ENCODE measurements at regions not wholly inside any gene's neighbourhood (a gene's known extent, or its start where the extent isn't known, plus 50 kb on each side); places are given as distances from the start of the nearest gene placed in this dataset.

DNA sequence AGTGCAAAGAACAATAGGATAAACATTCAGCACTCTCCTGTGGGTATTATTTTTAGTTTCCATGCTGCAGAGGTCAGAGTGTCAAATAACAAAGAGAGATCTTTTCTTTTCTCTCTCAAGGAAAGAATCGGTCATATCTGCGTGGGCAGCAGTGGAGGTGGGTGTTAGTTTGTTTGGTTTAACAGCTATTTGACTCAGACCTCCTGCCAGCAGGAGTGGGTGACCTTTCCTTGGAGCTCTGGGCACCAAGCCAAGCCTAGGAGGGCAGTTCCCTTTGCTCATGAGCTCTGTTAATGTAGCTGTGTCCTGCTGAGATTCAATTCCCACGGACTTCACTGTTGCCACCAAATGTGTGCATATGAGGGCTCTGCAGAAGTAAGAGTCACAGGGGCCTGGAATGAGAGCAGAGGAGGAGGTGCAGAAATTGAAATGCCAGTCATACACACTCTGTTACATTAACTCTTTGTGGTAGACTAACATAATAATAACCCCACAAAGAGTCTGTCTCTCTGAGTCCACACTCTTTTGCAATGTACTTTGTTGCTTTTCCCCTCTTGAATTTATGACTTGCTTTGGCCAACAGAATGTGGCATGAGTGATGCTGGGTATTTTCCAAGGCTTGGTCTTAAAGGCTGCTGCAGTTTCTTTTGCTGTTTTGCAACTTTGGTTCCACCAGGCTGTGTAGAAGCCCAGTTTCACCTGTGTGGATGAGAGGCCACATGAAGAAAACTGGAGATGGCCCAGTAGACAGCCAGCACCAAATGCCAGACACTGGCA, 76.0 kb upstream of the GRK3 start:
- TF ChIP-seq, protein P1, sequence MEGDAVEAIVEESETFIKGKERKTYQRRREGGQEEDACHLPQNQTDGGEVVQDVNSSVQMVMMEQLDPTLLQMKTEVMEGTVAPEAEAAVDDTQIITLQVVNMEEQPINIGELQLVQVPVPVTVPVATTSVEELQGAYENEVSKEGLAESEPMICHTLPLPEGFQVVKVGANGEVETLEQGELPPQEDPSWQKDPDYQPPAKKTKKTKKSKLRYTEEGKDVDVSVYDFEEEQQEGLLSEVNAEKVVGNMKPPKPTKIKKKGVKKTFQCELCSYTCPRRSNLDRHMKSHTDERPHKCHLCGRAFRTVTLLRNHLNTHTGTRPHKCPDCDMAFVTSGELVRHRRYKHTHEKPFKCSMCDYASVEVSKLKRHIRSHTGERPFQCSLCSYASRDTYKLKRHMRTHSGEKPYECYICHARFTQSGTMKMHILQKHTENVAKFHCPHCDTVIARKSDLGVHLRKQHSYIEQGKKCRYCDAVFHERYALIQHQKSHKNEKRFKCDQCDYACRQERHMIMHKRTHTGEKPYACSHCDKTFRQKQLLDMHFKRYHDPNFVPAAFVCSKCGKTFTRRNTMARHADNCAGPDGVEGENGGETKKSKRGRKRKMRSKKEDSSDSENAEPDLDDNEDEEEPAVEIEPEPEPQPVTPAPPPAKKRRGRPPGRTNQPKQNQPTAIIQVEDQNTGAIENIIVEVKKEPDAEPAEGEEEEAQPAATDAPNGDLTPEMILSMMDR (IDR thresholded peaks at IDR 0.05; ENCODE audit: low read depth, low read length, poor library complexity, severe bottlenecking), result no peak
- TF ChIP-seq EZH2phosphoT487 (IDR thresholded peaks at IDR 0.05; ENCODE audit: borderline replicate concordance, low read length), result no peak
